ENCODE measurements at regions not wholly inside any gene's neighbourhood (a gene's known extent, or its start where the extent isn't known, plus 50 kb on each side); places are given as distances from the start of the nearest gene placed in this dataset.

DNA sequence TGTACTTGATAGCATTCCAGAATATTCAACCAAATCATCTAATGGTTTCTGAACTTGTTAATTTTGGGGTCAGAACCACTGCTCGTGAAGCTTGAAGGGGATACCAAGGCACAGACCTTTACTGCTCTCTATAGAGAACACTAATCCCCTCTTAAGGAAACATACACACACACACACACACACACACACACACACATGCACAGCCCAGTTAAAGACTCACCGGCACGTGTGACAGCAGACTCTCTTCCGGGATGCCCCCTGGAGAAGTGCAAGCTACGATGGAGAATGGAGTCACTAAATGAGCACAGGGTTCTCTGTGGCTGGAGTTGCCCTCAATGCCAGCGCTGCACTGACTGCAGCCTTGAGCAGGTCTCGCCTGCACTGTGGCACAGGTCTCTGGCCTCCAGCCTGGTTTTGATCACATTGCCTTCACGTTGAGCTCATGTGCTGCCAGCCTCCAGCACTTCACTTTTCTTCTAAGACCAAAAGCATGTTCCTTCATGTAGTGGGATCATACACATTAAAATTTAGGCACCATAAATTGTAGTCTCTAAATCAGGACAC, 300.8 kb downstream of the POM121L12 start:
- FAIRE-seq (no peak), ATAC-seq (no peak), DNase-seq (ENCODE audit: low spot score) (no peak)
- TF ChIP-seq, protein P1, sequence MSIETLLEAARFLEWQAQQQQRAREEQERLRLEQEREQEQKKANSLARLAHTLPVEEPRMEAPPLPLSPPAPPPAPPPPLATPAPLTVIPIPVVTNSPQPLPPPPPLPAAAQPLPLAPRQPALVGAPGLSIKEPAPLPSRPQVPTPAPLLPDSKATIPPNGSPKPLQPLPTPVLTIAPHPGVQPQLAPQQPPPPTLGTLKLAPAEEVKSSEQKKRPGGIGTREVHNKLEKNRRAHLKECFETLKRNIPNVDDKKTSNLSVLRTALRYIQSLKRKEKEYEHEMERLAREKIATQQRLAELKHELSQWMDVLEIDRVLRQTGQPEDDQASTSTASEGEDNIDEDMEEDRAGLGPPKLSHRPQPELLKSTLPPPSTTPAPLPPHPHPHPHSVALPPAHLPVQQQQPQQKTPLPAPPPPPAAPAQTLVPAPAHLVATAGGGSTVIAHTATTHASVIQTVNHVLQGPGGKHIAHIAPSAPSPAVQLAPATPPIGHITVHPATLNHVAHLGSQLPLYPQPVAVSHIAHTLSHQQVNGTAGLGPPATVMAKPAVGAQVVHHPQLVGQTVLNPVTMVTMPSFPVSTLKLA (IDR thresholded peaks at IDR 0.05) = peak; percentile 74
- TF ChIP-seq IRF1 (CRISPR knock-in tag; IDR thresholded peaks at IDR 0.05; ENCODE audit: low read depth) (no peak), YEATS4 (CRISPR knock-in tag; IDR thresholded peaks at IDR 0.05; ENCODE audit: borderline replicate concordance) (no peak)
- TF ChIP-seq, protein P2, sequence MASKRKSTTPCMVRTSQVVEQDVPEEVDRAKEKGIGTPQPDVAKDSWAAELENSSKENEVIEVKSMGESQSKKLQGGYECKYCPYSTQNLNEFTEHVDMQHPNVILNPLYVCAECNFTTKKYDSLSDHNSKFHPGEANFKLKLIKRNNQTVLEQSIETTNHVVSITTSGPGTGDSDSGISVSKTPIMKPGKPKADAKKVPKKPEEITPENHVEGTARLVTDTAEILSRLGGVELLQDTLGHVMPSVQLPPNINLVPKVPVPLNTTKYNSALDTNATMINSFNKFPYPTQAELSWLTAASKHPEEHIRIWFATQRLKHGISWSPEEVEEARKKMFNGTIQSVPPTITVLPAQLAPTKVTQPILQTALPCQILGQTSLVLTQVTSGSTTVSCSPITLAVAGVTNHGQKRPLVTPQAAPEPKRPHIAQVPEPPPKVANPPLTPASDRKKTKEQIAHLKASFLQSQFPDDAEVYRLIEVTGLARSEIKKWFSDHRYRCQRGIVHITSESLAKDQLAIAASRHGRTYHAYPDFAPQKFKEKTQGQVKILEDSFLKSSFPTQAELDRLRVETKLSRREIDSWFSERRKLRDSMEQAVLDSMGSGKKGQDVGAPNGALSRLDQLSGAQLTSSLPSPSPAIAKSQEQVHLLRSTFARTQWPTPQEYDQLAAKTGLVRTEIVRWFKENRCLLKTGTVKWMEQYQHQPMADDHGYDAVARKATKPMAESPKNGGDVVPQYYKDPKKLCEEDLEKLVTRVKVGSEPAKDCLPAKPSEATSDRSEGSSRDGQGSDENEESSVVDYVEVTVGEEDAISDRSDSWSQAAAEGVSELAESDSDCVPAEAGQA (IDR thresholded peaks at IDR 0.05; ENCODE audit: low read depth) = no peak
- TF ChIP-seq, protein P2 (CRISPR knock-in tag; IDR thresholded peaks at IDR 0.05; ENCODE audit: borderline replicate concordance) = no peak
- H4K20me1 ChIP-seq (ENCODE audit: insufficient read depth, low read length) = no peaks in the 10 kb centered on the region
- ChIA-PET POLR2A (no interaction called here), CTCF (ENCODE audit: low intra/inter-chr PET ratio, low total read pairs) (no interaction called here)
- in situ Hi-C loops (cut with HindIII; ENCODE audit: extremely low pct_ligation_motif_present, low pct_unique_long_range_greater_than_20kb) (no loop called here), intact Hi-C loops (cut with micrococcal nuclease; ENCODE audit: unreplicated experiment) (no loop called here)
- no peaks in the 10 kb centered on the region for H3K36me3 ChIP-seq (replicated peaks in 1 of 2; ENCODE audit: control insufficient read depth in 1 of 2, insufficient read depth in 2 of 2, low read length in 2 of 2)
- peaks cover 67% of the 10 kb centered on the region for H3K9me3 ChIP-seq (ENCODE audit: low read length)
- BruUV-seq (replicated peaks) = no TSS peak
- no peak overlapping the region for H2AFZ ChIP-seq (ENCODE audit: low read length)
- H3K27ac ChIP-seq (ENCODE audit: extremely low read length, insufficient read depth, low read length) = no peak overlapping the region
- H3K4me3 ChIP-seq (replicated peaks in 1 of 3; ENCODE audit: insufficient read depth in 1 of 3, low read depth in 2 of 3, low read length in 3 of 3) = no peak overlapping the region
- H3K4me1 ChIP-seq (ENCODE audit: insufficient read depth, low read length) = no peaks in the 10 kb centered on the region
- no peaks in the 10 kb centered on the region for H3K79me2 ChIP-seq (ENCODE audit: insufficient read depth, low read length)
- H3K9ac ChIP-seq (ENCODE audit: insufficient read depth, low read depth, low read length) = no peak overlapping the region
- no peaks in the 10 kb centered on the region for H3K27me3 ChIP-seq (ENCODE audit: control insufficient read depth in 1 of 2, insufficient read depth in 2 of 2, low read length in 2 of 2)
- 44% methylated on average over 5 of the region's 8 CpGs for WGBS (ENCODE audit: low lambda C conversion rate)
- H3K4me2 ChIP-seq (ENCODE audit: low read depth, low read length) = no peak overlapping the region

Data from HepG2 (cell line).